GM12864 (cell line): ENCODE measurements at regions not wholly inside any gene's neighbourhood (a gene's known extent, or its start where the extent isn't known, plus 50 kb on each side); places are given as distances from the start of the nearest gene placed in this dataset.

Experiments
- DNase-seq: peaks from one replicate; pipeline ENCODE4 v3.0.0-alpha.2; 2011; ENCODE audit warnings: low read depth
- H3K4me3 ChIP-seq: 2 replicates; pipeline ENCODE4 v1.5.1; 2011; ENCODE audit warnings: mild to moderate bottlenecking, low read depth, low read length, control low read depth
- CTCF ChIP-seq: IDR thresholded peaks from 2 replicates; pipeline ENCODE4 v1.5.1; 2011; ENCODE audit warnings: low read depth, mild to moderate bottlenecking, moderate library complexity, low read length, control low read depth, inconsistent platforms; ENCODE audit errors: missing control alignments

GRCh38 chr3:28590860-28591259 is 242.2 kb upstream of the AZI2 start:
- no peak for DNase-seq
- no peak for TF ChIP-seq CTCF
- no peak overlapping the region for H3K4me3 ChIP-seq

- H3K4me3 ChIP-seq, result no peak overlapping the region
- no peak for TF ChIP-seq CTCF
- no peak for DNase-seq
Observed at GRCh38 chr3:28595372-28595771, 246.7 kb upstream of the AZI2 start.

GRCh38 chr3:28597452-28597851 is 248.8 kb upstream of the AZI2 start:
- no peak for TF ChIP-seq CTCF
- no peak overlapping the region for H3K4me3 ChIP-seq
- no peak for DNase-seq

- TF ChIP-seq CTCF, result no peak
- H3K4me3 ChIP-seq, result no peak overlapping the region
- DNase-seq, result no peak
Observed at GRCh38 chr3:28598165-28598564, 249.5 kb upstream of the AZI2 start.

GRCh38 chr3:28601291-28601690 is 252.7 kb upstream of the AZI2 start:
- no peak for DNase-seq
- TF ChIP-seq CTCF, result no peak
- no peak overlapping the region for H3K4me3 ChIP-seq

GRCh38 chr3:28606283-28606682 is 257.7 kb upstream of the AZI2 start:
- TF ChIP-seq CTCF, result no peak
- no peak for DNase-seq
- no peak overlapping the region for H3K4me3 ChIP-seq

GRCh38 chr3:28612232-28612631 is 263.6 kb upstream of the AZI2 start:
- no peak overlapping the region for H3K4me3 ChIP-seq
- no peak for TF ChIP-seq CTCF
- DNase-seq, result no peak
